ENCODE measurements at regions not wholly inside any gene's neighbourhood (a gene's known extent, or its start where the extent isn't known, plus 50 kb on each side); places are given as distances from the start of the nearest gene placed in this dataset.

GRCh38 chr20:58019850-58020625 is 208.4 kb downstream of the ANKRD60 start:
- H3K27me3 ChIP-seq (ENCODE audit: low read depth) = no peaks in the 10 kb centered on the region
- no peaks in the 10 kb centered on the region for H3K36me3 ChIP-seq
- TF ChIP-seq, protein P1, sequence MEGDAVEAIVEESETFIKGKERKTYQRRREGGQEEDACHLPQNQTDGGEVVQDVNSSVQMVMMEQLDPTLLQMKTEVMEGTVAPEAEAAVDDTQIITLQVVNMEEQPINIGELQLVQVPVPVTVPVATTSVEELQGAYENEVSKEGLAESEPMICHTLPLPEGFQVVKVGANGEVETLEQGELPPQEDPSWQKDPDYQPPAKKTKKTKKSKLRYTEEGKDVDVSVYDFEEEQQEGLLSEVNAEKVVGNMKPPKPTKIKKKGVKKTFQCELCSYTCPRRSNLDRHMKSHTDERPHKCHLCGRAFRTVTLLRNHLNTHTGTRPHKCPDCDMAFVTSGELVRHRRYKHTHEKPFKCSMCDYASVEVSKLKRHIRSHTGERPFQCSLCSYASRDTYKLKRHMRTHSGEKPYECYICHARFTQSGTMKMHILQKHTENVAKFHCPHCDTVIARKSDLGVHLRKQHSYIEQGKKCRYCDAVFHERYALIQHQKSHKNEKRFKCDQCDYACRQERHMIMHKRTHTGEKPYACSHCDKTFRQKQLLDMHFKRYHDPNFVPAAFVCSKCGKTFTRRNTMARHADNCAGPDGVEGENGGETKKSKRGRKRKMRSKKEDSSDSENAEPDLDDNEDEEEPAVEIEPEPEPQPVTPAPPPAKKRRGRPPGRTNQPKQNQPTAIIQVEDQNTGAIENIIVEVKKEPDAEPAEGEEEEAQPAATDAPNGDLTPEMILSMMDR (IDR thresholded peaks at IDR 0.05) = no peak
- H3K4me1 ChIP-seq = peaks cover 16% of the 10 kb centered on the region
- H3K4me3 ChIP-seq = no peak overlapping the region
- H3K9me3 ChIP-seq = no peaks in the 10 kb centered on the region
- ATAC-seq (no peak), DNase-seq (no peak)
- no peak overlapping the region for H3K27ac ChIP-seq
- intact Hi-C loops (cut with DNase I) = no loop called here

GRCh38 chr20:58019027-58019849 is 209.2 kb downstream of the ANKRD60 start:
- peaks cover 16% of the 10 kb centered on the region for H3K4me1 ChIP-seq
- ATAC-seq (peak in 1 of 2 donors; percentile 16), DNase-seq (no peak)
- intact Hi-C loops (cut with DNase I) = no loop called here
- no peaks in the 10 kb centered on the region for H3K9me3 ChIP-seq
- H3K4me3 ChIP-seq = no peak overlapping the region
- H3K27ac ChIP-seq = no peak overlapping the region
- no peaks in the 10 kb centered on the region for H3K27me3 ChIP-seq (ENCODE audit: low read depth)
- TF ChIP-seq, protein P1 (IDR thresholded peaks at IDR 0.05) = no peak
- H3K36me3 ChIP-seq = no peaks in the 10 kb centered on the region

DNA sequence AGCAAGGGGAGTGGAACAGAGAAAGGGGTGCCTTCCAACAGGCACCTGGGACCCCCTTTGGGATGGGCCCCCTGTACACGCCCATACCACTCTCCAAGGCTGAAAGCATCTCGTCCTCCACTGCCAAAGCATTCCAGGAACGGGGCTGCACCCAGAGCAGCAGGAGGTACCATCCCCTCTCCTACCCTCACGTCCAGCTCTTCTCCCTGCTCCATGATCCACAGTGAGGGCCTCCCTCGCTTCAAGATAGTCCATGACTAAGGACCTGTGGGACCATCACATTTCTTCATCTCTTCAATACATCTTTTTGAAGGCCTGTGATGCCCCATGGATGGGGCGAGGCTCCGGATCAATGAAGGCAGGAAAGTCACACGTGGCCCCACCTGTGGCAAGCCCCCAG is 209.9 kb downstream of the ANKRD60 start:
- ATAC-seq (no peak), DNase-seq (no peak)
- H3K27me3 ChIP-seq (ENCODE audit: low read depth) = no peaks in the 10 kb centered on the region
- H3K9me3 ChIP-seq = no peaks in the 10 kb centered on the region
- H3K4me3 ChIP-seq = no peak overlapping the region
- no peaks in the 10 kb centered on the region for H3K36me3 ChIP-seq
- H3K4me1 ChIP-seq = peaks cover 16% of the 10 kb centered on the region
- intact Hi-C loops (cut with DNase I) = no loop called here
- TF ChIP-seq, protein P1 (IDR thresholded peaks at IDR 0.05) = no peak
- no peak overlapping the region for H3K27ac ChIP-seq

DNA sequence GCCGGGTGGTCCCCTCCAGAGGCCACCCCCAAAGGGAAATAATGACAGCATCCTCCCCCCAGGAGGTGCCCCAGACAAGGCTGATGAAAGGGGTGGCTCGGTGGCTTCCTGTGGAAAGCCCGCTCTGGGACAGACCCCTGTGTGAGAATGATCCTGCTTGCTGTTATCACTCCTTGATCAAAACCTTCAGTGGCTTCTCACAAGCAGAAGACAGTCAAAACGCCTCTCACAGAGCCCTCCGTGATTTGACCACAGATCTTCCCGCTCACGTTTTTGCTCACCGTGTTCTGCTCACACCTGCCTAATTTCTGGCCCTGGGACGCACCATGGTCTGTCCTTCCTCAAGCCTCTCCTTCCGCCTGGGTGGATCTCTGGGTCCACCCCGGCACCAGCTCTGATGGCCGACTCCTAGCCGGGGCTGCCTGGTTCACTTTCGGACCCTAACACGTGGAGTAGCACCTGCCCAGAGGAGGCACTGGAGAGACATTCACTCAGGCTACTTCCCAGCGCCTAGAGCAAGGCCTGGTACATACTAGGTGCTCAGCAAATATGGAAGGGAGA is 210.4 kb downstream of the ANKRD60 start:
- H3K27me3 ChIP-seq (ENCODE audit: low read depth) = no peaks in the 10 kb centered on the region
- H3K9me3 ChIP-seq = no peaks in the 10 kb centered on the region
- no peak for DNase-seq
- peaks cover 16% of the 10 kb centered on the region for H3K4me1 ChIP-seq
- ATAC-seq = no peak
- H3K4me3 ChIP-seq = no peak overlapping the region
- no peaks in the 10 kb centered on the region for H3K36me3 ChIP-seq
- no peak overlapping the region for H3K27ac ChIP-seq
- TF ChIP-seq, protein P1 (IDR thresholded peaks at IDR 0.05) = no peak
- intact Hi-C loops (cut with DNase I) = no loop called here

GRCh38 chr20:58017231-58017969 is 211.1 kb downstream of the ANKRD60 start:
- Histone ChIP-seq H3K27me3 (ENCODE audit: low read depth) (no peaks in the 10 kb centered on the region), H3K4me1 (peaks cover 16% of the 10 kb centered on the region), H3K4me3 (no peak overlapping the region), H3K9me3 (no peaks in the 10 kb centered on the region), H3K36me3 (no peaks in the 10 kb centered on the region), H3K27ac (no peak overlapping the region)
- TF ChIP-seq, protein P1 (IDR thresholded peaks at IDR 0.05) = no peak
- DNase-seq (no peak), ATAC-seq (no peak)
- intact Hi-C loops (cut with DNase I) = no loop called here
